H1 (cell line): ENCODE measurements at regions not wholly inside any gene's neighbourhood (a gene's known extent, or its start where the extent isn't known, plus 50 kb on each side); places are given as distances from the start of the nearest gene placed in this dataset.

Experiments
- CTCF ChIA-PET: fragments of 300-600 bp; sonication (Branson Sonifier 250); formaldehyde crosslinking; loops from one replicate; lab custom pipeline; 2021; ENCODE audit not compliant: partially characterized antibody; lab: Charles Lee
- POLR2A ChIA-PET: fragments of 300-600 bp; sonication (Branson Sonifier 250); formaldehyde crosslinking; loops from one replicate; lab custom pipeline; 2021; ENCODE audit warnings: inconsistent platforms; ENCODE audit not compliant: partially characterized antibody; lab: Charles Lee
- DNase-seq, 2 experiments: peaks; one replicate each; pipeline versions ENCODE4 v3.0.0 to v3.0.0-alpha.2; 2010 to 2022; ENCODE audit warnings: low spot score in 2 of 2, low read depth in 1 of 2, mixed read lengths in 1 of 2
- FAIRE-seq: peaks from 2 replicates; lab custom pipeline; 2011; peaks lifted over from hg19 to GRCh38; lab: Jason Lieb, UNC
- H2AFZ ChIP-seq: 2 replicates; pipeline ENCODE4 v1.8.1; 2012; ENCODE audit warnings: low read length, inconsistent platforms
- H2AK5ac ChIP-seq: 2 replicates; pipeline ENCODE4 v1.6.1; 2013; ENCODE audit warnings: low read depth, low read length
- H2BK120ac ChIP-seq: replicated peaks from 2 replicates; pipeline ENCODE3; 2013; ENCODE audit warnings: low read depth, low read length, inconsistent platforms
- H2BK12ac ChIP-seq: 2 replicates; pipeline ENCODE4 v1.6.1; 2013; ENCODE audit warnings: low read depth, low read length
- H2BK15ac ChIP-seq: 2 replicates; pipeline ENCODE4 v1.6.1; 2013; ENCODE audit warnings: low read length
- H2BK20ac ChIP-seq: 2 replicates; pipeline ENCODE4 v1.6.1; 2013; ENCODE audit warnings: low read length
- H2BK5ac ChIP-seq: 2 replicates; pipeline ENCODE4 v1.6.1; 2013; ENCODE audit warnings: low read depth, low read length
- H3K14ac ChIP-seq: 2 replicates; pipeline ENCODE4 v1.6.1; 2013; ENCODE audit warnings: inconsistent platforms; ENCODE audit not compliant: insufficient read length
- H3K18ac ChIP-seq: 2 replicates; pipeline ENCODE4 v1.6.1; 2013; ENCODE audit warnings: low read length; ENCODE audit errors: extremely low read depth
- H3K23ac ChIP-seq: 2 replicates; pipeline ENCODE4 v1.6.1; 2013; ENCODE audit warnings: inconsistent platforms; ENCODE audit not compliant: insufficient read length
- H3K23me2 ChIP-seq: 2 replicates; pipeline ENCODE4 v1.6.1; 2013; ENCODE audit warnings: low read depth, low read length
- H3K27ac ChIP-seq: 2 replicates; pipeline ENCODE4 v1.6.1; 2011; ENCODE audit warnings: low read depth, low read length, inconsistent platforms
- H3K27me3 ChIP-seq, 4 experiments: replicated peaks in 1 of 4; 1 replicate in 1 of 4; 2 replicates in 3 of 4; pipeline versions ENCODE4 v1.6.1 to v1.8.1; 2011 to 2013; ENCODE audit warnings: low read length in 3 of 4, mild to moderate bottlenecking in 3 of 4, inconsistent platforms in 2 of 4, mixed read lengths in 2 of 4, moderate library complexity in 1 of 4; ENCODE audit not compliant: control insufficient read depth in 3 of 4, insufficient read depth in 3 of 4; ENCODE audit errors: extremely low read depth in 1 of 4
- H3K36me3 ChIP-seq, 4 experiments: 2 replicates each; pipeline versions ENCODE4 v1.6.1 to v1.8.1; 2011 to 2013; ENCODE audit warnings: mild to moderate bottlenecking in 4 of 4, low read length in 3 of 4, moderate library complexity in 2 of 4, control low read depth in 1 of 4, inconsistent platforms in 1 of 4; ENCODE audit not compliant: insufficient read depth in 4 of 4, control insufficient read depth in 2 of 4
- H3K4ac ChIP-seq: replicated peaks from 2 replicates; pipeline ENCODE3; 2013; ENCODE audit warnings: low read length, low read depth, mixed read lengths, inconsistent platforms; ENCODE audit not compliant: insufficient read length
- H3K4me1 ChIP-seq, 4 experiments: replicated peaks in 1 of 4; 1 replicate in 1 of 4; 2 replicates in 3 of 4; pipeline versions ENCODE4 v1.6.1 to v1.8.1; 2011 to 2013; ENCODE audit warnings: low read length in 3 of 4, inconsistent platforms in 2 of 4, mixed read lengths in 1 of 4; ENCODE audit not compliant: insufficient read depth in 4 of 4, control insufficient read depth in 3 of 4
- H3K4me2 ChIP-seq, 2 experiments: 2 replicates each; pipeline versions ENCODE4 v1.6.1 to v1.8.1; 2011 to 2013; ENCODE audit warnings: low read depth in 2 of 2, low read length in 2 of 2, control low read depth in 1 of 2, inconsistent platforms in 1 of 2, mild to moderate bottlenecking in 1 of 2; ENCODE audit not compliant: insufficient read depth in 1 of 2
- H3K4me3 ChIP-seq, 4 experiments: fragments of 200-600, 300-600 bp in 1 of 4; sonication (generic), shearing (Covaris generic), sonication (Bioruptor Twin) in 1 of 4; 2 replicates each; pipeline versions ENCODE4 v1.5.1 to v1.8.1; 2011 to 2016; ENCODE audit warnings: low read length in 4 of 4, low read depth in 3 of 4, control low read depth in 2 of 4, inconsistent platforms in 2 of 4, mild to moderate bottlenecking in 2 of 4, mixed read lengths in 1 of 4, moderate library complexity in 1 of 4; ENCODE audit not compliant: insufficient read depth in 2 of 4; ENCODE audit errors: extremely low read depth in 1 of 4
- H3K56ac ChIP-seq: replicated peaks from 2 replicates; pipeline ENCODE3; 2013; ENCODE audit warnings: low read depth, mild to moderate bottlenecking, mixed read lengths, low read length, inconsistent platforms; ENCODE audit not compliant: insufficient read length
- H3K79me1 ChIP-seq: 2 replicates; pipeline ENCODE4 v1.6.1; 2013; ENCODE audit warnings: low read depth, low read length, control low read depth
- H3K79me2 ChIP-seq, 2 experiments: 2 replicates each; pipeline versions ENCODE4 v1.6.1 to v1.8.1; 2012 to 2013; ENCODE audit warnings: low read length in 2 of 2, mild to moderate bottlenecking in 2 of 2, inconsistent platforms in 1 of 2; ENCODE audit not compliant: insufficient read depth in 2 of 2, control insufficient read depth in 1 of 2
- H3K9ac ChIP-seq, 4 experiments: replicated peaks in 1 of 4; 1 replicate in 1 of 4; 2 replicates in 3 of 4; pipeline versions ENCODE4 v1.6.1 to v1.8.1; 2011 to 2013; ENCODE audit warnings: low read depth in 3 of 4, low read length in 3 of 4, control low read depth in 2 of 4, mild to moderate bottlenecking in 2 of 4, moderate library complexity in 2 of 4, inconsistent platforms in 1 of 4; ENCODE audit errors: extremely low read depth in 1 of 4
- H3K9me3 ChIP-seq, 2 experiments: 2 replicates each; pipeline versions ENCODE4 v1.6.1 to v1.8.1; 2012 to 2013; ENCODE audit warnings: mild to moderate bottlenecking in 2 of 2, moderate library complexity in 2 of 2, control low read depth in 1 of 2, inconsistent platforms in 1 of 2, low read depth in 1 of 2, low read length in 1 of 2, mixed read lengths in 1 of 2; ENCODE audit not compliant: insufficient read depth in 2 of 2
- H4K20me1 ChIP-seq, 2 experiments: replicated peaks in 1 of 2; 2 replicates each; pipeline versions ENCODE3 to v1.8.1; 2011 to 2013; ENCODE audit warnings: inconsistent platforms in 2 of 2, low read length in 2 of 2, mild to moderate bottlenecking in 1 of 2; ENCODE audit not compliant: insufficient read depth in 2 of 2, control insufficient read depth in 1 of 2
- H4K5ac ChIP-seq: 2 replicates; pipeline ENCODE4 v1.6.1; 2013; ENCODE audit warnings: low read length, low read depth, mixed read lengths, inconsistent platforms; ENCODE audit not compliant: insufficient read length
- H4K8ac ChIP-seq: 2 replicates; pipeline ENCODE4 v1.8.0; 2013; ENCODE audit warnings: mild to moderate bottlenecking, moderate library complexity, low read length, inconsistent platforms; ENCODE audit not compliant: insufficient read depth; ENCODE audit errors: extremely low read depth
- H4K91ac ChIP-seq: replicated peaks from 2 replicates; pipeline ENCODE3; 2013; ENCODE audit warnings: low read length, mixed read lengths, inconsistent platforms; ENCODE audit not compliant: insufficient read length
- ATF2 ChIP-seq: IDR thresholded peaks from 2 replicates; pipeline ENCODE4 v1.6.1; 2012; ENCODE audit warnings: low read length, inconsistent platforms
- ATF3 ChIP-seq: IDR thresholded peaks from 2 replicates; pipeline ENCODE4 v1.6.1; 2011; ENCODE audit warnings: low read depth, mild to moderate bottlenecking, low read length; ENCODE audit not compliant: insufficient read depth
- BRCA1 ChIP-seq: IDR thresholded peaks from 2 replicates; pipeline ENCODE4 v1.6.1; 2012; ENCODE audit warnings: low read depth, low read length, improper control_type of control experiment
- CBX8 ChIP-seq: fragments of 300-800, 300-1000 bp; sonication (generic); IDR thresholded peaks from 2 replicates; pipeline ENCODE4 v1.7.1; 2016; ENCODE audit warnings: low read depth, low read length, borderline replicate concordance
- CTCF ChIP-seq, 3 experiments: IDR thresholded peaks; 1 replicate in 2 of 3; 2 replicates in 1 of 3; pipeline versions ENCODE4 v1.5.1 to v1.6.1; 2011; ENCODE audit warnings: low read length in 3 of 3, mild to moderate bottlenecking in 3 of 3, inconsistent platforms in 2 of 3, low read depth in 1 of 3, moderate library complexity in 1 of 3; ENCODE audit not compliant: insufficient read depth in 1 of 3; ENCODE audit errors: control extremely low read depth in 1 of 3
- EZH2 ChIP-seq: fragments of 200-600 bp; sonication (generic); IDR thresholded peaks from 2 replicates; pipeline ENCODE4 v1.7.1; 2012; ENCODE audit warnings: low read depth, mild to moderate bottlenecking, moderate library complexity, low read length, inconsistent platforms; ENCODE audit not compliant: severe bottlenecking
- KDM5A ChIP-seq: fragments of 200-600 bp; IDR thresholded peaks from 2 replicates; pipeline ENCODE4 v1.7.1; 2012; ENCODE audit warnings: mild to moderate bottlenecking, low read length, inconsistent platforms, mixed read lengths
- NANOG ChIP-seq: IDR thresholded peaks from 2 replicates; pipeline ENCODE4 v1.6.1; 2011; ENCODE audit warnings: low read length, low read depth, mild to moderate bottlenecking, inconsistent platforms; ENCODE audit not compliant: insufficient read depth, poor library complexity, severe bottlenecking
- POU5F1 ChIP-seq: IDR thresholded peaks from 2 replicates; pipeline ENCODE4 v1.6.1; 2011; ENCODE audit warnings: low read depth, mild to moderate bottlenecking, low read length, moderate library complexity

GRCh38 chr2:181314551-181314950 is 142.6 kb upstream of the ITGA4 start:
- Histone ChIP-seq H2AFZ (no peak overlapping the region), H3K4me3 (no peak overlapping the region), H2AK5ac (no peak overlapping the region), H3K9ac (no peak overlapping the region), H3K27ac (no peak overlapping the region), H3K79me1 (no peaks in the 10 kb centered on the region), H3K4ac (no peak overlapping the region), H3K4me1 (peaks cover 0 to 3% (median 0%) of the 10 kb centered on the region in 4 experiments; a peak in 1 of 7 replicates), H4K20me1 (no peaks in the 10 kb centered on the region), H3K56ac (no peak overlapping the region), H3K36me3 (no peaks in the 10 kb centered on the region), H3K23me2 (no peaks in the 10 kb centered on the region), H4K5ac (no peak overlapping the region), H2BK12ac (no peak overlapping the region), H2BK15ac (no peak overlapping the region), H4K91ac (no peak overlapping the region), H3K27me3 (no peaks in the 10 kb centered on the region), H3K23ac (no peak overlapping the region), H4K8ac (no peak overlapping the region), H2BK20ac (no peak overlapping the region), H3K9me3 (no peaks in the 10 kb centered on the region), H3K18ac (no peak overlapping the region), H2BK120ac (no peak overlapping the region), H3K79me2 (no peaks in the 10 kb centered on the region), H3K4me2 (no peak overlapping the region), H3K14ac (no peak overlapping the region), H2BK5ac (no peak overlapping the region)
- POLR2A ChIA-PET: interaction anchor here (0.9 kb wide), 1 partner anchor 10 kb away, joined by 3 read pairs; no protein-coding TSS in a partner anchor
- no peak for DNase-seq
- CTCF ChIA-PET: interaction anchor here (1.1 kb wide), 1 partner anchor 21 kb away, joined by 3 read pairs; no protein-coding TSS in a partner anchor
- FAIRE-seq: no peak
- no peak for TF ChIP-seq BRCA1
- no peak for TF ChIP-seq POU5F1
- TF ChIP-seq EZH2: no peak
- TF ChIP-seq ATF3: no peak
- TF ChIP-seq KDM5A: no peak
- TF ChIP-seq ATF2: no peak
- TF ChIP-seq NANOG: no peak
- no peak for TF ChIP-seq CTCF (IDR thresholded peaks at IDR 0.05; ENCODE audit: control extremely low read depth in 1 of 3, insufficient read depth in 1 of 3, low read depth in 1 of 3, low read length in 3 of 3)
- no peak for TF ChIP-seq CBX8
